ENCODE measurements at regions not wholly inside any gene's neighbourhood (a gene's known extent, or its start where the extent isn't known, plus 50 kb on each side); places are given as distances from the start of the nearest gene placed in this dataset.
A peak's percentile ranks its signal among the peaks of the same experiment; 100 is the strongest.

GRCh38 chr4:24164054-24164693, 274.3 kb upstream of the PPARGC1A start:
- DNase-seq, result no peak

GRCh38 chr4:24163314-24163713, 273.5 kb upstream of the PPARGC1A start:
- no peak for DNase-seq

- no peak for DNase-seq
These were observed 270.5 kb upstream of the PPARGC1A start for GRCh38 chr4:24160358-24160757.

GRCh38 chr4:24158031-24158430, 268.2 kb upstream of the PPARGC1A start:
- DNase-seq, result no peak

GRCh38 chr4:24150034-24150433, 260.2 kb upstream of the PPARGC1A start:
- no peak for DNase-seq

GRCh38 chr4:24146127-24146526, 256.3 kb upstream of the PPARGC1A start:
- DNase-seq, result no peak

- DNase-seq, result no peak
These were observed 255.7 kb upstream of the PPARGC1A start for GRCh38 chr4:24145591-24145990.

GRCh38 chr4:24144381-24144780, 254.5 kb upstream of the PPARGC1A start:
- peak in 1 of 3 donors; percentile 53 for DNase-seq

- peak in 1 of 3 donors; percentile 31 for DNase-seq
These were observed 253.9 kb upstream of the PPARGC1A start for GRCh38 chr4:24143741-24144140.

- no peak for DNase-seq
These were observed 252.0 kb upstream of the PPARGC1A start for GRCh38 chr4:24141836-24142235.

- DNase-seq, result no peak
These were observed 251.0 kb upstream of the PPARGC1A start for GRCh38 chr4:24140892-24141291.

- DNase-seq, result no peak
These were observed 248.1 kb upstream of the PPARGC1A start for GRCh38 chr4:24137671-24138601.

- no peak for DNase-seq
These were observed 242.3 kb upstream of the PPARGC1A start for GRCh38 chr4:24131954-24132673.

- no peak for DNase-seq
These were observed 240.8 kb upstream of the PPARGC1A start for GRCh38 chr4:24130637-24131036.

- no peak for DNase-seq
These were observed 236.9 kb upstream of the PPARGC1A start for GRCh38 chr4:24126776-24127175.

GRCh38 chr4:24121395-24122175, 231.7 kb upstream of the PPARGC1A start:
- no peak for DNase-seq

GRCh38 chr4:24117975-24118374, 228.1 kb upstream of the PPARGC1A start:
- peak; percentile 36 to 72 (median 45) for DNase-seq

GRCh38 chr4:24116107-24116506, 226.3 kb upstream of the PPARGC1A start:
- DNase-seq, result no peak

- no peak for DNase-seq
These were observed 225.2 kb upstream of the PPARGC1A start for GRCh38 chr4:24114919-24115500.

GRCh38 chr4:24114444-24114843, 224.6 kb upstream of the PPARGC1A start:
- no peak for DNase-seq

GRCh38 chr4:24112466-24112865, 222.6 kb upstream of the PPARGC1A start:
- DNase-seq, result no peak

All from muscle of back (tissue), 3 donors.